Karpas-422 (cell line): ENCODE measurements at regions not wholly inside any gene's neighbourhood (a gene's known extent, or its start where the extent isn't known, plus 50 kb on each side); places are given as distances from the start of the nearest gene placed in this dataset.

ENCODE experiments used
- DNase-seq: peaks from one replicate; pipeline ENCODE4 v3.0.0-alpha.2; 2015
- H2AFZ ChIP-seq: fragments of 200-600 bp; sonication (generic); 2 replicates; pipeline ENCODE4 v1.6.1; 2014; ENCODE audit warnings: antibody characterized with exemption, low read length, mixed read lengths
- H3K27ac ChIP-seq: fragments of 200-600 bp; sonication (generic); 2 replicates; pipeline ENCODE4 v1.5.1; 2014; ENCODE audit warnings: mild to moderate bottlenecking, low read length, moderate library complexity
- H3K27me3 ChIP-seq: fragments of 200-600 bp; sonication (generic); 2 replicates; pipeline ENCODE4 v1.6.1; 2014; ENCODE audit warnings: low read length, mixed read lengths
- H3K36me3 ChIP-seq: fragments of 200-600 bp; sonication (generic); 2 replicates; pipeline ENCODE4 v1.6.1; 2014; ENCODE audit warnings: low read length, mixed read lengths; ENCODE audit not compliant: insufficient read depth
- H3K4me1 ChIP-seq: fragments of 200-600 bp; sonication (generic); 2 replicates; pipeline ENCODE4 v1.6.1; 2014; ENCODE audit warnings: mild to moderate bottlenecking, low read length, mixed read lengths
- H3K4me2 ChIP-seq: fragments of 200-600 bp; sonication (generic); 2 replicates; pipeline ENCODE4 v1.6.1; 2014; ENCODE audit warnings: low read length, low read depth, mild to moderate bottlenecking; ENCODE audit not compliant: poor library complexity, severe bottlenecking
- H3K4me3 ChIP-seq: fragments of 200-600 bp; sonication (generic); 2 replicates; pipeline ENCODE4 v1.5.1; 2014; ENCODE audit warnings: mild to moderate bottlenecking, antibody characterized with exemption, low read length, mixed read lengths
- H3K79me2 ChIP-seq: fragments of 200-600 bp; sonication (generic); 2 replicates; pipeline ENCODE4 v1.6.1; 2014; ENCODE audit warnings: mild to moderate bottlenecking, low read length, mixed read lengths
- H3K9ac ChIP-seq: fragments of 200-600 bp; sonication (generic); 2 replicates; pipeline ENCODE4 v1.6.0; 2014; ENCODE audit warnings: low read length
- H3K9me2 ChIP-seq: fragments of 200-600 bp; sonication (generic), shearing (Covaris generic); replicated peaks from 2 replicates; pipeline ENCODE4 v1.6.0; 2014; ENCODE audit warnings: mild to moderate bottlenecking, low read length, moderate library complexity; ENCODE audit not compliant: insufficient read depth
- H3K9me3 ChIP-seq: fragments of 300-700, 200-600 bp; sonication (generic); 2 replicates; pipeline ENCODE4 v1.6.1; 2014; ENCODE audit warnings: low read length, mixed read lengths
- H4K20me1 ChIP-seq: fragments of 200-600 bp; sonication (generic); 2 replicates; pipeline ENCODE4 v1.6.1; 2014; ENCODE audit warnings: mild to moderate bottlenecking, antibody characterized with exemption, low read length, low read depth; ENCODE audit not compliant: insufficient read depth

DNA sequence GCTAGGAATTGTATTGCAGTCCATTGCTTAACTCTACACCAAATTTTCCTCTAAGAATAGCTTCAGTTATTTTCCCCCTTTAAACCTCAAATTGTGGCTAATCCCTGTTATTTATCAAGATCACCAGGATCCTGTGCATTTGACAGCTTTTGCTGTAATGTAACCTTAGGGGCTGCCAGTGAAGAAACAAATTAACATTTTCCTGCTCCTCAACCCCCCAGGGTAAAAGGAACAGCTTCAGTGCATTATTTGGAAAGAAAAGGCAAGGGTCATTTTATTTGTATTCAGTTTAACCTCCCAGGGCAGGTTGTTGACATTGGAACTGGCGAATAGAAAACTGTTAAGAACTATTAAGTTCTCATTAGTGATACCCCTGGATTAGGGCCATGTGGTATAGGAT, 57.0 kb downstream of the PCDH20 start:
- no peak overlapping the region for H3K9ac ChIP-seq
- no peak overlapping the region for H3K4me2 ChIP-seq
- no peak overlapping the region for H3K4me3 ChIP-seq
- no peaks in the 10 kb centered on the region for H3K4me1 ChIP-seq
- no peak for DNase-seq
- H2AFZ ChIP-seq: no peak overlapping the region
- H3K9me3 ChIP-seq: no peaks in the 10 kb centered on the region
- no peaks in the 10 kb centered on the region for H3K9me2 ChIP-seq
- H3K27me3 ChIP-seq: no peaks in the 10 kb centered on the region
- no peaks in the 10 kb centered on the region for H4K20me1 ChIP-seq
- H3K79me2 ChIP-seq: no peaks in the 10 kb centered on the region
- H3K27ac ChIP-seq: no peak overlapping the region
- no peaks in the 10 kb centered on the region for H3K36me3 ChIP-seq

GRCh38 chr13:61350341-61350740, 65.3 kb downstream of the PCDH20 start:
- no peak for DNase-seq
- H3K9me3 ChIP-seq: no peaks in the 10 kb centered on the region
- no peaks in the 10 kb centered on the region for H4K20me1 ChIP-seq
- no peaks in the 10 kb centered on the region for H3K36me3 ChIP-seq
- H3K27me3 ChIP-seq: no peaks in the 10 kb centered on the region
- no peak overlapping the region for H3K27ac ChIP-seq
- no peak overlapping the region for H2AFZ ChIP-seq
- H3K4me1 ChIP-seq: no peaks in the 10 kb centered on the region
- H3K4me3 ChIP-seq: no peak overlapping the region
- no peak overlapping the region for H3K9ac ChIP-seq
- no peaks in the 10 kb centered on the region for H3K79me2 ChIP-seq
- H3K4me2 ChIP-seq: no peak overlapping the region
- H3K9me2 ChIP-seq: no peaks in the 10 kb centered on the region

DNA sequence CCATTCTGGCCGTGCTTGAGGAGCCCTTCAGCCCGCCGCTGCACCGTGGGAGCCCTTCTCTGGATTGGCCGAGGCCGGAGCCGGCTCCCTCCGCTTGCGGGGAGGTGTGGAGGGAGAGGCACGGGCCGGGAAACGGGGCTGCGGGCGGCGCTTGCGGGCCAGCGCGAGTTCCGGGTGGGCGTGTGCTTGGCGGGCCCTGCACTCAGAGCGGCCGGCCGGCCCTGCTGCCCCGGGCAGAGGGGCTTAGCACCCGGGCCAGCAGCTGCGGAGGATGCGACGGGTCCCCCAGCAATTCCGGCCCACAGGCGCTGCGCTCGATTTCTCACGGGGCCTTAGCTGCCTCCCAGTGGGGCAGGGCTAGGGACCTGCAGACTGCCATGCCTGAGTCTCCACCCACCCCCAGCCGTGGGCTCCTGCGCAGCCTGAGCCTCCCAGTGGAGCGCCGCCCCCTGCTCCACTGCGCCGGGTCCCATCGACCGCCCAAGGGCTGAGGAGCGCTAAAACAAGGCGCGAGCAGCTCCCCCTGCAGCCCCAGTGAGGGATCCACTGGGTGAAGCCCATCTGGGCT, 76.5 kb downstream of the PCDH20 start:
- Histone ChIP-seq H3K27ac (no peak overlapping the region), H2AFZ (no peak overlapping the region), H3K9me3 (peaks cover 2% of the 10 kb centered on the region; the same call in 1 of the 2 replicates), H3K4me3 (no peak overlapping the region), H3K4me1 (no peaks in the 10 kb centered on the region), H3K36me3 (no peaks in the 10 kb centered on the region), H3K79me2 (no peaks in the 10 kb centered on the region), H3K9me2 (no peaks in the 10 kb centered on the region), H4K20me1 (no peaks in the 10 kb centered on the region), H3K27me3 (no peaks in the 10 kb centered on the region), H3K4me2 (no peak overlapping the region), H3K9ac (no peak overlapping the region)
- DNase-seq: no peak

GRCh38 chr13:61316647-61317046, 99.0 kb downstream of the PCDH20 start:
- Histone ChIP-seq H3K36me3 (no peaks in the 10 kb centered on the region), H3K79me2 (no peaks in the 10 kb centered on the region), H4K20me1 (no peaks in the 10 kb centered on the region), H3K9me3 (no peaks in the 10 kb centered on the region), H2AFZ (no peak overlapping the region), H3K27me3 (no peaks in the 10 kb centered on the region), H3K27ac (no peak overlapping the region), H3K4me2 (no peak overlapping the region), H3K9ac (no peak overlapping the region), H3K4me3 (no peak overlapping the region), H3K9me2 (no peaks in the 10 kb centered on the region), H3K4me1 (no peaks in the 10 kb centered on the region)
- no peak for DNase-seq

DNA sequence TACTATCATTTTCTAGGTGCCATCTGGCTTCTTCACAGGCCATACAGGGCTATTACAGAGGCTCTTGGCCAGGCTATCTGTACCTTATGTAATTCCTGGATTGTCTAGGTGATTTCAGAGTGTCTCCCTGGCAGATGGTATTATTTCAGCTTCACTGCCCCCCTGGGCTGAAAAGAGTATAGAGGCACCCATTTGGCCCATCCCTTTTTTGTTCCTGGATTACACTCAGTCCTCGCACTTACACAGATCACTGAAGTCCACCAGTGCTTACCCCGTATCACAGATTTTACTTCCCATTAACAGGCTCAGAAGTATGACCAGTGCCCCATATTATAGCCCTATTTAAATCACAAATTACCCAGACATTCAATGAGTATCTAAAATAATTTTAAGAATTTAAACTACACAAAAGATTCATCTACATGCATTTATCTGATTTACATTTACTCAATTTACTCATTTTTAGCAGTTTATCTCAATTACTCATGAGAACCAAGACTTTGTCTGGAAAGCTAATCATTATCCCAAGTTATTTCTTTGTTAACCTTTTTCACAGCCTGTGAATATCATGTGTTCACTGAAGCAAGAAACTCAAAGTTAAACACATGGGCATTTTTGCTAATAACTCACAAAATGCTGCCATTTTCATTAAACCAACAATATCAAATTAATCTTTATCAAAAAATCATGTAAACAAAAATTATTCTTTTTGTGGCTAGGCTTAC, 121.0 kb downstream of the PCDH20 start:
- no peak overlapping the region for H2AFZ ChIP-seq
- H3K36me3 ChIP-seq: no peaks in the 10 kb centered on the region
- H3K9me3 ChIP-seq: no peaks in the 10 kb centered on the region
- no peaks in the 10 kb centered on the region for H3K4me1 ChIP-seq
- no peak for DNase-seq
- H3K9me2 ChIP-seq: no peaks in the 10 kb centered on the region
- H3K27me3 ChIP-seq: no peaks in the 10 kb centered on the region
- H4K20me1 ChIP-seq: no peaks in the 10 kb centered on the region
- H3K9ac ChIP-seq: no peak overlapping the region
- no peaks in the 10 kb centered on the region for H3K79me2 ChIP-seq
- H3K4me2 ChIP-seq: no peak overlapping the region
- H3K27ac ChIP-seq: no peak overlapping the region
- no peak overlapping the region for H3K4me3 ChIP-seq

DNA sequence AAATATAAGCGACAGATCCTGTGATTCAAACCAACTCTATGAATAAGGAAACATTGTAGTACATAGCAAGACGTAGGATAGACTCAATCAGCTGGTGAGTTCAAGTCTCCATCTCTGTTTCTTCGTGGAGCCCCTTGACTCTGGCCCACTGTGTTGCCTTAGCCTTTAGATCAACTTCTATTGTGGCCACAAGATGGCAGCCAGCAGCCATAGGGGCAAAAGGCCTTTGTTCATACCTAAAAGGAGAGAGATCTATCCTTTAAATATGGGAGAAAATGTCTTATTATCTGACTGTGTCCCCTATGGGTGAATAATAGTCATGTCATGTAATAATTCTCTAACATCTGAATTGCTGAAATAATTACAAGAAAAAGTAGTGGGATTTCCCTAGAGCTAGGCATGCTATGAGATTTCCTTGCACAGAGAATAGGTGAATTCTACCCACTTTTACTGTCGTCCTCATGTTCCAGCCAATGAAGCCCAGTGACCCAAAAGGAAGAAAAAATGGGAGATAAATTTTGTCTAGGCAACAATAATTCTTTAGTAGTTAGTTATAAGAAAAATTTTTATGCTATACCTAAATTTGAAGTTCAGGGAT, 129.4 kb downstream of the PCDH20 start:
- Histone ChIP-seq H3K9ac (no peak overlapping the region), H3K36me3 (no peaks in the 10 kb centered on the region), H3K79me2 (no peaks in the 10 kb centered on the region), H3K27ac (no peak overlapping the region), H3K4me2 (no peak overlapping the region), H3K9me3 (no peaks in the 10 kb centered on the region), H4K20me1 (no peaks in the 10 kb centered on the region), H3K4me3 (no peak overlapping the region), H3K27me3 (no peaks in the 10 kb centered on the region), H2AFZ (no peak overlapping the region), H3K4me1 (no peaks in the 10 kb centered on the region), H3K9me2 (no peaks in the 10 kb centered on the region)
- peak; percentile 80 for DNase-seq

DNA sequence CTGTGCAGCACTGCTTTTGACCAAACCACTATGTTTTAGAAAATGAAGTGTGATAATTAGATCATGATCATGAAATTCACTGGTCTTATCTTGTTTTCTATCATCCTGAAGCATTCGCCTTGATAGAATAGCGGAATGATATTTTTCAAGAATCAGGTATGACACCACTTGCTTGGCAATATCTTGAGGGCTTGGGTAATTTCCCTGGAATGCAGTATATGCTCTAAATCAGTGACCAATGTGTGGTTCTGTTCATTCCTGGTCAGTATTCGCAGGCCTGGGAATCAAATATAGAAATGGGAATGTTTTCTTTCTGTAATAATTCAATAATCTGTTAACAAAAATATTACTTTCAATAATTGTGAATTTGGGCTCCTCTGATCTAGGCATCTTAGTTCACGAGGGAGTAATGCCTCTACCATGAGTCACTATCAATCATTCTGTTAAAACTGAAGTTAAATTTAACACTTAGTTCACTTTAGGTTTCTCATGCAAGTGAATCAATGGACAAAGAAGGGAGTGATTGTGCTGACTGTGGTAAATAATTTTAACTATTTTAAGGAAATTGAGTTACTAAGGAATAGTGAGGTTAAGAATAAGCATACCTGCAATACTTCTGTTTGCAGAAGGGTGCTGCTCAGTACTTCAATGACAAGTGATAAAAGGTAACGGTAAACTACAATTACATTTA, 137.9 kb downstream of the PCDH20 start:
- H3K4me3 ChIP-seq: no peak overlapping the region
- no peak overlapping the region for H3K27ac ChIP-seq
- no peak overlapping the region for H3K4me2 ChIP-seq
- no peaks in the 10 kb centered on the region for H4K20me1 ChIP-seq
- no peaks in the 10 kb centered on the region for H3K36me3 ChIP-seq
- no peaks in the 10 kb centered on the region for H3K79me2 ChIP-seq
- no peaks in the 10 kb centered on the region for H3K9me3 ChIP-seq
- DNase-seq: no peak
- H3K27me3 ChIP-seq: no peaks in the 10 kb centered on the region
- no peaks in the 10 kb centered on the region for H3K9me2 ChIP-seq
- no peak overlapping the region for H2AFZ ChIP-seq
- H3K9ac ChIP-seq: no peak overlapping the region
- H3K4me1 ChIP-seq: no peaks in the 10 kb centered on the region

GRCh38 chr13:61277088-61277487, 138.6 kb downstream of the PCDH20 start:
- no peak overlapping the region for H2AFZ ChIP-seq

More at GRCh38 chr13:61277088-61277487, 138.6 kb downstream of the PCDH20 start:
- Histone ChIP-seq H3K79me2 (no peaks in the 10 kb centered on the region), H3K27ac (no peak overlapping the region), H3K4me2 (no peak overlapping the region), H4K20me1 (no peaks in the 10 kb centered on the region), H3K9me3 (no peaks in the 10 kb centered on the region), H3K4me3 (no peak overlapping the region), H3K36me3 (no peaks in the 10 kb centered on the region), H3K27me3 (no peaks in the 10 kb centered on the region), H3K9ac (no peak overlapping the region), H3K4me1 (no peaks in the 10 kb centered on the region), H3K9me2 (no peaks in the 10 kb centered on the region)
- DNase-seq: no peak
